ENCODE measurements at regions not wholly inside any gene's neighbourhood (a gene's known extent, or its start where the extent isn't known, plus 50 kb on each side); places are given as distances from the start of the nearest gene placed in this dataset.

GRCh38 chr1:173424782-173425407 lies 52.2 kb upstream of the PRDX6 start:
- no peak for DNase-seq

- no peak for DNase-seq
Measured at GRCh38 chr1:173426057-173426456, 51.1 kb upstream of the PRDX6 start.

GRCh38 chr1:173427146-173428054 lies 49.7 kb upstream of the PRDX6 start:
- no peak for DNase-seq

Measured in fibroblast of skin of right quadriceps (primary cell).